B cell (primary cell): ENCODE measurements at regions not wholly inside any gene's neighbourhood (a gene's known extent, or its start where the extent isn't known, plus 50 kb on each side); places are given as distances from the start of the nearest gene placed in this dataset.

ENCODE experiments used
- ATAC-seq: fragments of 200-7000 bp; cut with Tn5 transposase; one replicate; pipeline ENCODE4 v1.10.0; 2021; ENCODE audit warnings: low read depth, mild to moderate bottlenecking, moderate number of reproducible peaks, moderate library complexity
- CTCF ChIA-PET: fragments of 350-600 bp; sonication (Branson Sonifier 250); formaldehyde crosslinking; loops from one replicate; lab custom pipeline; 2021; ENCODE audit warnings: antibody characterized with exemption, inconsistent platforms; lab: Charles Lee
- POLR2A ChIA-PET: fragments of 350-600 bp; sonication (Branson Sonifier 250); formaldehyde crosslinking; loops from one replicate; lab custom pipeline; 2021; ENCODE audit warnings: antibody characterized with exemption; lab: Charles Lee
- DNase-seq: peaks from one replicate; pipeline ENCODE4 v3.0.0; 2013
- H2AFZ ChIP-seq: 2 replicates; pipeline ENCODE4 v1.6.1; 2012; ENCODE audit warnings: mild to moderate bottlenecking, low read depth, low read length; ENCODE audit not compliant: insufficient read depth, poor library complexity, severe bottlenecking
- H3K27ac ChIP-seq, 2 donors: 1 replicate in 1 of 2; 2 replicates in 1 of 2; pipeline ENCODE4 v1.5.1; 2012 to 2013; ENCODE audit warnings: low read length in 2 of 2, mild to moderate bottlenecking in 2 of 2, moderate library complexity in 1 of 2
- H3K27me3 ChIP-seq, 4 experiments: fragments of 200-600 bp in 1 of 4; sonication (generic) in 1 of 4; replicated peaks in 1 of 4; 1 replicate in 2 of 4; 2 replicates in 2 of 4; pipeline versions ENCODE4 v1.6.1 to v1.7.0; 2013 to 2016; ENCODE audit warnings: low read length in 3 of 4, mild to moderate bottlenecking in 2 of 4, mixed read lengths in 1 of 4, moderate library complexity in 1 of 4; ENCODE audit not compliant: insufficient read depth in 4 of 4, control insufficient read depth in 3 of 4; ENCODE audit errors: control extremely low read depth in 1 of 4
- H3K36me3 ChIP-seq, 2 experiments: replicated peaks in 1 of 2; 1 replicate in 1 of 2; 2 replicates in 1 of 2; pipeline versions ENCODE4 v1.6.1 to v1.7.1; 2013; ENCODE audit warnings: low read length in 1 of 2; ENCODE audit not compliant: insufficient read depth in 2 of 2, control insufficient read depth in 1 of 2; ENCODE audit errors: control extremely low read depth in 1 of 2, extremely low read depth in 1 of 2
- H3K4me1 ChIP-seq, 2 donors: fragments of 200-600 bp in 1 of 2; sonication (generic) in 1 of 2; 1 replicate in 1 of 2; 2 replicates in 1 of 2; pipeline versions ENCODE4 v1.5.1 to v1.6.1; 2013 to 2017; ENCODE audit warnings: low read length in 2 of 2; ENCODE audit not compliant: control insufficient read depth in 2 of 2, insufficient read depth in 2 of 2
- H3K4me2 ChIP-seq: replicated peaks from 2 replicates; pipeline ENCODE3; 2012; ENCODE audit warnings: mild to moderate bottlenecking, low read depth, low read length; ENCODE audit not compliant: poor library complexity, severe bottlenecking
- H3K4me3 ChIP-seq, 5 experiments: fragments of 200-600 bp in 1 of 5; sonication (generic) in 1 of 5; 1 replicate in 3 of 5; 2 replicates in 2 of 5; pipeline versions ENCODE4 v1.5.1 to v1.7.0; 2011 to 2016; ENCODE audit warnings: low read length in 4 of 5, mild to moderate bottlenecking in 4 of 5, low read depth in 2 of 5, control low read depth in 1 of 5, moderate library complexity in 1 of 5; ENCODE audit not compliant: insufficient read depth in 1 of 5; ENCODE audit errors: control extremely low read depth in 1 of 5, extremely low read depth in 1 of 5
- H3K79me2 ChIP-seq: fragments of 200-600 bp; sonication (generic); one replicate; pipeline ENCODE4 v1.6.0; 2016; ENCODE audit warnings: low read length; ENCODE audit not compliant: control insufficient read depth, insufficient read depth
- H3K9ac ChIP-seq: fragments of 200-600 bp; sonication (generic); 2 replicates; pipeline ENCODE4 v1.6.1; 2017; ENCODE audit warnings: mild to moderate bottlenecking, low read length, moderate library complexity
- H3K9me3 ChIP-seq, 3 donors: one replicate each; pipeline versions ENCODE4 v1.6.1 to v1.7.1; 2013; ENCODE audit warnings: low read length in 2 of 3; ENCODE audit not compliant: control insufficient read depth in 2 of 3, insufficient read depth in 1 of 3; ENCODE audit errors: control extremely low read depth in 1 of 3
- H4K20me1 ChIP-seq: 2 replicates; pipeline ENCODE4 v1.6.0; 2012; ENCODE audit warnings: mild to moderate bottlenecking, low read length; ENCODE audit not compliant: insufficient read depth, control insufficient read depth, poor library complexity, severe bottlenecking
- H3K27ac Mint-ChIP-seq: one replicate; pipeline ENCODE4 v1.8.0; 2021; ENCODE audit warnings: mixed read lengths
- H3K27me3 Mint-ChIP-seq: one replicate; pipeline ENCODE4 v1.8.0; 2021; ENCODE audit warnings: mixed read lengths
- H3K4me1 Mint-ChIP-seq: one replicate; pipeline ENCODE4 v1.8.0; 2021; ENCODE audit warnings: mixed read lengths
- H3K4me3 Mint-ChIP-seq: one replicate; pipeline ENCODE4 v1.8.0; 2021; ENCODE audit warnings: mixed read lengths
- H3K9me3 Mint-ChIP-seq: one replicate; pipeline ENCODE4 v1.8.0; 2022; ENCODE audit warnings: mixed read lengths; ENCODE audit not compliant: insufficient read depth
- CTCF ChIP-seq: fragments of 200-600 bp; IDR thresholded peaks from one replicate; pipeline ENCODE4 v1.8.0; 2022; ENCODE audit warnings: antibody characterized with exemption, mild to moderate bottlenecking
- EZH2 ChIP-seq: IDR thresholded peaks from 2 replicates; pipeline ENCODE4 v1.6.1; 2012; ENCODE audit warnings: borderline replicate concordance, low read depth, mild to moderate bottlenecking, moderate library complexity, low read length; ENCODE audit not compliant: insufficient read depth, poor library complexity, severe bottlenecking
- WGBS: methylation state at CpG from one replicate; pipeline ENCODE4 v1.1.5; 2013; ENCODE audit warnings: missing lambda C conversion rate; ENCODE audit not compliant: insufficient coverage; 5-methylcytosine and 5-hydroxymethylcytosine counted together
- intact Hi-C: fragments of 100-400 bp; cut with micrococcal nuclease; formaldehyde crosslinking; loops from one replicate; pipeline ENCODE4 v1.10.0; 2022

GRCh38 chr10:35268323-35268722, 68.0 kb upstream of the CCNY start:
- H3K4me1 ChIP-seq = peaks cover 0 to 3% of the 10 kb centered on the region in 2 donors
- no peaks in the 10 kb centered on the region for H3K9me3 Mint-ChIP-seq
- H3K79me2 ChIP-seq = no peaks in the 10 kb centered on the region
- H3K4me1 Mint-ChIP-seq = peaks cover 7% of the 10 kb centered on the region
- no peak overlapping the region for H3K4me3 ChIP-seq
- CTCF ChIA-PET = interaction anchor here (0.6 to 0.9 kb wide), 2 partner anchors 10 to 1575 kb away, joined by 3 to 4 read pairs; no protein-coding TSS in a partner anchor
- no peak for DNase-seq
- ATAC-seq = no peak
- TF ChIP-seq EZH2 (no peak), CTCF (no peak)
- no CpG with 5 or more reads among the region's 3 CpGs for WGBS
- POLR2A ChIA-PET = no interaction called here
- no peak overlapping the region for H3K27ac ChIP-seq
- no peaks in the 10 kb centered on the region for H3K27me3 ChIP-seq
- no peak overlapping the region for H2AFZ ChIP-seq
- no peak overlapping the region for H3K27ac Mint-ChIP-seq
- no peak overlapping the region for H3K4me3 Mint-ChIP-seq
- H3K9ac ChIP-seq = no peak overlapping the region
- H3K36me3 ChIP-seq = no peaks in the 10 kb centered on the region
- H3K9me3 ChIP-seq = peaks cover 0 to 3% (median 0%) of the 10 kb centered on the region in 3 donors
- H3K27me3 Mint-ChIP-seq = peaks cover 2% of the 10 kb centered on the region
- H4K20me1 ChIP-seq = no peaks in the 10 kb centered on the region
- intact Hi-C loops = no loop called here
- H3K4me2 ChIP-seq = no peak overlapping the region

GRCh38 chr10:35268791-35269257, 67.5 kb upstream of the CCNY start:
- no peak for ATAC-seq
- Mint-ChIP-seq H3K27ac (no peak overlapping the region), H3K9me3 (no peaks in the 10 kb centered on the region)

More at GRCh38 chr10:35268791-35269257, 67.5 kb upstream of the CCNY start:
- Histone ChIP-seq H3K9ac (no peak overlapping the region), H3K36me3 (no peaks in the 10 kb centered on the region), H3K4me3 (no peak overlapping the region), H3K27ac (no peak overlapping the region), H2AFZ (no peak overlapping the region), H3K4me2 (no peak overlapping the region), H3K9me3 (peaks cover 0 to 8% (median 3%) of the 10 kb centered on the region in 3 donors), H3K4me1 (peaks cover 0 to 3% of the 10 kb centered on the region in 2 donors), H3K79me2 (no peaks in the 10 kb centered on the region), H3K27me3 (peaks cover 0 to 3% (median 0%) of the 10 kb centered on the region in 4 experiments), H4K20me1 (no peaks in the 10 kb centered on the region)
- no peak for DNase-seq
- Mint-ChIP-seq H3K27me3 (peaks cover 2% of the 10 kb centered on the region), H3K4me3 (no peak overlapping the region), H3K4me1 (peaks cover 7% of the 10 kb centered on the region)
- WGBS = 74% methylated on average over 3 of the region's 4 CpGs
- ChIA-PET POLR2A (no interaction called here), CTCF (interaction anchor here (0.6 to 0.9 kb wide), 2 partner anchors 9 to 1574 kb away, joined by 3 to 4 read pairs; no protein-coding TSS in a partner anchor)
- intact Hi-C loops = no loop called here
- TF ChIP-seq CTCF (no peak), EZH2 (no peak)
